ENCODE measurements at regions not wholly inside any gene's neighbourhood (a gene's known extent, or its start where the extent isn't known, plus 50 kb on each side); places are given as distances from the start of the nearest gene placed in this dataset.

DNA sequence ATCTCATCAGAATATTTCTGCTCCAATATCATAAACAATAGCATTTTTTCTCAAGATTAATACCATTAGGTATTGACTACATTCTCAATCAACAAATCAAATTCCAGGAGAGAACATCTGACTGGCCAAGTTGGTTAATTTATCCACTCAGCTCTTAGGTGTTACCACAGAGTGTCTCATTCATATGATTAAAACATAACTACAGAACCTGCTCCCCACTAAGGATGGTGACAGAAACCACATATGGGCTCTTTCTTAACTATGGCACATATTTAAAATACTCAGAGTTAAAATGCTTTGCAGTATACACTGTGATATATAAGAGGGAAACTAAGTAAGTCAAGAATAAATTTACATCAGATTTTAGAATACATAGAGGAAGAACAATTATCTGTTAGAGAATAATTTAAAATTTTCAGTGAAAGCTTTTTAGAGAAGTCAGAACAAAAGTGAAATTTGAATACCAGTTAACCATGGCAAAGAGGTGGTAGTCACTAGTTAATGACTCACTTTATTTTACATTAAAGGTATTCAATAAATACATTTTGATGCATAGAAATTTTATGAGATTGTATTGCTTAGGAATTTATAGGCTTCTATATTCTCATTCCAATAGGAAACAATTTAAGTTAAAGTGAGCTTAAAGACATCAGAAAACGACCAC is 1120.8 kb upstream of the TMEFF2 start:
- intact Hi-C loops (cut with micrococcal nuclease; ENCODE audit: unreplicated experiment) (loop anchor here (10.0 kb wide), 1 partner anchor 269 kb away; no protein-coding TSS in a partner anchor), in situ Hi-C loops (cut with HindIII; ENCODE audit: extremely low pct_ligation_motif_present, low pct_unique_long_range_greater_than_20kb) (no loop called here)
- ATAC-seq (no peak), FAIRE-seq (no peak), DNase-seq (ENCODE audit: low spot score) (no peak)
- Histone ChIP-seq H3K4me2 (ENCODE audit: low read depth, low read length) (no peak overlapping the region), H3K4me3 (replicated peaks in 1 of 3; ENCODE audit: insufficient read depth in 1 of 3, low read depth in 2 of 3, low read length in 3 of 3) (no peak overlapping the region), H3K27ac (ENCODE audit: extremely low read length, insufficient read depth, low read length) (no peak overlapping the region), H4K20me1 (ENCODE audit: insufficient read depth, low read length) (no peaks in the 10 kb centered on the region), H3K36me3 (replicated peaks in 1 of 2; ENCODE audit: control insufficient read depth in 1 of 2, insufficient read depth in 2 of 2, low read length in 2 of 2) (no peaks in the 10 kb centered on the region), H3K79me2 (ENCODE audit: insufficient read depth, low read length) (no peaks in the 10 kb centered on the region), H3K27me3 (ENCODE audit: control insufficient read depth in 1 of 2, insufficient read depth in 2 of 2, low read length in 2 of 2) (no peaks in the 10 kb centered on the region), H3K9ac (ENCODE audit: insufficient read depth, low read depth, low read length) (no peak overlapping the region), H3K9me3 (ENCODE audit: low read length) (no peaks in the 10 kb centered on the region), H2AFZ (ENCODE audit: low read length) (no peak overlapping the region), H3K4me1 (ENCODE audit: insufficient read depth, low read length) (no peaks in the 10 kb centered on the region)
- WGBS (ENCODE audit: low lambda C conversion rate): 0% methylated on average over 1 of the region's 1 CpG
- CTCF ChIA-PET (ENCODE audit: low intra/inter-chr PET ratio, low total read pairs): no interaction called here
- BruUV-seq (replicated peaks): no TSS peak
- POLR2A ChIA-PET: no interaction called here
- TF ChIP-seq REPIN1 (CRISPR knock-in tag; IDR thresholded peaks at IDR 0.05; ENCODE audit: borderline replicate concordance, low read depth) (no peak), ZNF562 (CRISPR knock-in tag; IDR thresholded peaks at IDR 0.05; ENCODE audit: borderline replicate concordance) (no peak), ZNF816 (CRISPR knock-in tag; IDR thresholded peaks at IDR 0.05; ENCODE audit: borderline replicate concordance) (no peak), ZNF101 (CRISPR knock-in tag; IDR thresholded peaks at IDR 0.05; ENCODE audit: borderline replicate concordance, low read depth) (no peak), SIN3B (IDR thresholded peaks at IDR 0.05; ENCODE audit: low read length) (no peak), CBX1 (IDR thresholded peaks at IDR 0.05; ENCODE audit: low read depth) (no peak), SIX4 (CRISPR knock-in tag; IDR thresholded peaks at IDR 0.05) (no peak), NFATC3 (CRISPR knock-in tag; IDR thresholded peaks at IDR 0.05) (no peak), GATA4 (IDR thresholded peaks at IDR 0.05; ENCODE audit: borderline replicate concordance, low read depth) (no peak), ZBTB42 (CRISPR knock-in tag; IDR thresholded peaks at IDR 0.05) (no peak), ZNF180 (CRISPR knock-in tag; IDR thresholded peaks at IDR 0.05; ENCODE audit: borderline replicate concordance, low read depth) (no peak), RFXAP (CRISPR knock-in tag; IDR thresholded peaks at IDR 0.05; ENCODE audit: borderline replicate concordance) (no peak)
- TF ChIP-seq, protein P1, sequence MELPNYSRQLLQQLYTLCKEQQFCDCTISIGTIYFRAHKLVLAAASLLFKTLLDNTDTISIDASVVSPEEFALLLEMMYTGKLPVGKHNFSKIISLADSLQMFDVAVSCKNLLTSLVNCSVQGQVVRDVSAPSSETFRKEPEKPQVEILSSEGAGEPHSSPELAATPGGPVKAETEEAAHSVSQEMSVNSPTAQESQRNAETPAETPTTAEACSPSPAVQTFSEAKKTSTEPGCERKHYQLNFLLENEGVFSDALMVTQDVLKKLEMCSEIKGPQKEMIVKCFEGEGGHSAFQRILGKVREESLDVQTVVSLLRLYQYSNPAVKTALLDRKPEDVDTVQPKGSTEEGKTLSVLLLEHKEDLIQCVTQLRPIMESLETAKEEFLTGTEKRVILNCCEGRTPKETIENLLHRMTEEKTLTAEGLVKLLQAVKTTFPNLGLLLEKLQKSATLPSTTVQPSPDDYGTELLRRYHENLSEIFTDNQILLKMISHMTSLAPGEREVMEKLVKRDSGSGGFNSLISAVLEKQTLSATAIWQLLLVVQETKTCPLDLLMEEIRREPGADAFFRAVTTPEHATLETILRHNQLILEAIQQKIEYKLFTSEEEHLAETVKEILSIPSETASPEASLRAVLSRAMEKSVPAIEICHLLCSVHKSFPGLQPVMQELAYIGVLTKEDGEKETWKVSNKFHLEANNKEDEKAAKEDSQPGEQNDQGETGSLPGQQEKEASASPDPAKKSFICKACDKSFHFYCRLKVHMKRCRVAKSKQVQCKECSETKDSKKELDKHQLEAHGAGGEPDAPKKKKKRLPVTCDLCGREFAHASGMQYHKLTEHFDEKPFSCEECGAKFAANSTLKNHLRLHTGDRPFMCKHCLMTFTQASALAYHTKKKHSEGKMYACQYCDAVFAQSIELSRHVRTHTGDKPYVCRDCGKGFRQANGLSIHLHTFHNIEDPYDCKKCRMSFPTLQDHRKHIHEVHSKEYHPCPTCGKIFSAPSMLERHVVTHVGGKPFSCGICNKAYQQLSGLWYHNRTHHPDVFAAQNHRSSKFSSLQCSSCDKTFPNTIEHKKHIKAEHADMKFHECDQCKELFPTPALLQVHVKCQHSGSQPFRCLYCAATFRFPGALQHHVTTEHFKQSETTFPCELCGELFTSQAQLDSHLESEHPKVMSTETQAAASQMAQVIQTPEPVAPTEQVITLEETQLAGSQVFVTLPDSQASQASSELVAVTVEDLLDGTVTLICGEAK (IDR thresholded peaks at IDR 0.05): no peak
- TF ChIP-seq, protein P1 (CRISPR knock-in tag; IDR thresholded peaks at IDR 0.05): no peak
- TF ChIP-seq, protein P2, sequence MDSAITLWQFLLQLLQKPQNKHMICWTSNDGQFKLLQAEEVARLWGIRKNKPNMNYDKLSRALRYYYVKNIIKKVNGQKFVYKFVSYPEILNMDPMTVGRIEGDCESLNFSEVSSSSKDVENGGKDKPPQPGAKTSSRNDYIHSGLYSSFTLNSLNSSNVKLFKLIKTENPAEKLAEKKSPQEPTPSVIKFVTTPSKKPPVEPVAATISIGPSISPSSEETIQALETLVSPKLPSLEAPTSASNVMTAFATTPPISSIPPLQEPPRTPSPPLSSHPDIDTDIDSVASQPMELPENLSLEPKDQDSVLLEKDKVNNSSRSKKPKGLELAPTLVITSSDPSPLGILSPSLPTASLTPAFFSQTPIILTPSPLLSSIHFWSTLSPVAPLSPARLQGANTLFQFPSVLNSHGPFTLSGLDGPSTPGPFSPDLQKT (CRISPR knock-in tag; IDR thresholded peaks at IDR 0.05; ENCODE audit: borderline replicate concordance): no peak
